NCI-H510A (cell line): ENCODE measurements at regions not wholly inside any gene's neighbourhood (a gene's known extent, or its start where the extent isn't known, plus 50 kb on each side); places are given as distances from the start of the nearest gene placed in this dataset.

Experiments
- DNase-seq: peaks from one replicate; lab custom pipeline; 2025; lab: John Stamatoyannopoulos, UW

DNA sequence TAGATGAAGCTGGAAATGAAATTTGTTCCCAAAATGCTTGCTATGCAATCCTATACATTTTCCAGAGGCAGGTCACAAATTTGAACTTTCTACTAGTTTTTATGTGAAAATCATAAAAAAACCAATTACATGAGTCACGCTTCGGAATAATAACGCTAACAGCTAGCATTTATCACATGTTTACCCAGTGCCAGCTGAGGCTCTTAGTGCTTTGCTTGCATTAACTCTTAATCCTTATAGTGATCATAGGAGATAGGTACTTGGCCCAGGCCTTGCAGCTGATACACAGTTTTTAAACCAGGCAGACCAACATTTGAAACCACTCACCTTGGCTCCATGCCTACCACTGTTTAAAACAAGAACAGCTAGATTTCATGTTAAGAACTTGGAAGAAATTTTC is 131.8 kb upstream of the RAG2 start:
- DNase-seq, result no peak

DNA sequence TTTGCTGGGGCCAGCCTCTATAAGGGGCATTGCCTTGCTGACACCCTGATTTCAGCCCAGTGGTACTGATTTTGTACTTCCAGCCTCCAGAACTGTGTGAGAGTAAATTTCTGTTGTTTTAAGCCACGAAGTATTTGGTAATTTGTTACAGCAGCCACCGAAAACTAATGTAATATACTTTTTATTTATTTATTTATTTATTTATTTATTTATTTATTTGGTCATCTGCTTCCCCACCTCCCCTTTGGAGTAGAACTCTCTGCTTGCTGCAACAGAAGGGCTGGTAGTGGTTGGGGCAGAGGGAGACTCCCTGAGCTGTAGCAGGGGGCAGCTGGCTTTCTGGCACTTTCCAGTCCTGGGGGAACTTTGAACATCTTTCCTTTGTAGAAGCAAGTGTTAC is 128.4 kb upstream of the RAG2 start:
- no peak for DNase-seq

DNA sequence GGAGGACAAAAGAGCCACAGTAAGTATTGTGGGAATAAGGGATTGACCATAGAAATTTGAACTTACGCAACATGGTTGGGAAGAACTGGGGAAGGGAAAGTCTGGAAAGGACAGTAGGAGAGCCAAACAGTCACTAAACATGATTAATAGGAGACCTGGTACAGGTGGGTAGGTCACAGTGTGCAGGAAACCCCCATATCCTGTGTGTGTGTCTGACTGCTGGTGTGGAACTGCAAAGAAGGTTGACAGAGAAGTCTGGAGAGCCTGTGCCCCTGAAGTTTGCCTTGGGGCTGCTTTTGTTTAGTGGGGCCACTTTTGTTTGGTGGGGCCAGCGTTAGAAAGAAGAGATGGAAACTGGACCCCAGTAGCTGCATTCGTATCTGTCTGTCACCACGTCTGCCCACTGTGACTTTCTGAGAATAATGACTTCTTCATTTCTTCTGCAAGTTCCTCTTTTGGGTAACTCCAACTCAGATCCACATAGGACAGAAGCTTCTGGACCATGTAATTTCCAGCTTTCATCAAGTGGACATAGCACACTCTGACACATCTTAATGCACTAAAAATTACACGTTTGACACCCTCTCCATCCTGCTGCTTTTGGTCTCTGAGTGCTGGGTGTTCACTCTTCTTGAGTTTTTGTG is 126.8 kb upstream of the RAG2 start:
- no peak for DNase-seq

DNA sequence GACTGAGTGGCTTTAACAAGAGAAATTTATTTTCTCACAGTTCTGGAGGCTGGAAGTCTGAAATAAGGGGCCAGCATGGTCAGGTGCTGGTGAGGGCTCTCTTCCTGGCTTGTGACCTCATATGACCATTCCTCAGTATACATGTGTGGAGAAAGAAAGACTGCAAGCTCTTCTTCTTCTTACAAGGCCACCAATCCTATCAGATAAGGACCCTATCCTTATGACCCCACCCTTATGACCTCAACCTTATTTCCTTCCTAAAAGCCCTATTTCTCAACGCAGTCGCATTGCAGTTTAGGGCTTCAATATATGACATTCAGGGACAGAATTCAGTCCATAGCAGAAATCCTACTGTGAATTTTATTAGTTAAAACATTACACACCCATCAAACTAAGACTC is 124.4 kb upstream of the RAG2 start:
- DNase-seq, result no peak

DNA sequence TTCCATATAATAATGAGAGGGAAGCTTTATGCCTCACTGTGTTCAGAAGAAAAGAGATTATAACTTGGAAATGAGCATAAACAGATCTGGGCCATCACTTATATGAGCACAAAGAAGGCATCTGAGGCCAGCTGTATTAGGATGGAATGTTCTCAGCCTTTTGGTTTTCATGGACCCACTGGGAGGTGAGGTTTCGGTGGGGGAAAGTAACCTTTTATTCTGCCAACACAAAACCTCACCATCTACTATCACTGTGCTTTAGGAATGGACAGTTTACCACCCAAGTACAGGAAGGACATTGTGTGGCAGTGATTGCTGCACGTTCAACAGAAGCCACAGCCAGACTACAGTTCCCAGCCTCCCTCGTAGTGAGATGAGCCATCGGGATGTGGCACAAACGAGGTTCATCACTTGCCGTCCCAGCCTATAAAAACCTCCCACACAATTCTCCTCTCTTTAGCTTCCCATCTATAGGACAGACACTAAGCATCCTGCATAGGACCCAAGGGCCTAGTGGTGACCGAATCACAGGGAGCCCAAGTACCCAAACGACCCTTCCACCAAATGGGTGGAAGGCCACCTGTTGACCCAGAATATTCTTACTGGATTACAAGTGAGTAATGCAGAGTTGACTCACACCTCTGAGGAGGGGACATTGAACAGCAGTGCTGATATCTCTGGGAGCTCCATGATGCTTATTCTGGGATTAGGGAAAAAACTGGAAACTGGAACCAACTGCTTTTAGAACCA is 121.5 kb upstream of the RAG2 start:
- no peak for DNase-seq

DNA sequence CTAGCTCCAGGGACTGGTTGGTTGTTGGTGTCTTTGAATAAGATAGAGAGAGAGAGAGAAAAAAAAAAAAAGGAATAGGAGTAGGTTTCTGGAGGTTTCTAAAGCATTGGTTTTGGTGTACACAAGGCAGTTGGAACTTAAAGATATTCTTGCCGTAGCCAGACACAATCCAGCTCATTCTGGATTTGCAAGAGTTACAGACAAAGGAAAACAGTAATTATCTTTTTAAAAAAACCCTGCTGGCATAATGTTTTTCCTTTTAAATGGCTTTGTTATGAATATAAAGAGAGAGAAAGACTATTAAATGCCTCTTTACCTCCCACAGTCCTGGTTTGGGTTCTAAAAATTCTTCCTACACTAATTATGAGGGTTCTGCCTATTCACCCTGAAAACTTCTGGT is 120.4 kb upstream of the RAG2 start:
- DNase-seq, result no peak

DNA sequence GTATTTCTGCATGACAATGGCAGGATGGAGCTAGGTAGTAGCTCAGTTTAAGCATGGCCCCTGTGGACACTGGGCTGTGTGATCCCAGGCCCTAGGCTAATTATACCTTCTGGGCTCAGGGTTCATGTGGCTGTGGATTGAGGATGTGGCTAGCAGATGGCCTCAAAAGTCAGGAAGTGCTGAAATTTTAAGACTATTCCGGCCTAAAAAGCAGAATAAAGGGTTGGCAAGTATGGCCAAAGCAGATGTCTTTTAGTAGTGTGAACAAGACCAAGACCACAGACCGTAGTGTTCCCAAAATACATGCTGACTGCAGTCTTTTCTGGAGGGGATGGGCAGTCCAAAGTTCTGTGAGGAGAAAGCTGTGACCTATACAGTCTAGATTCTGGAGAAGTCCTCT is 115.7 kb upstream of the RAG2 start:
- no peak for DNase-seq

DNA sequence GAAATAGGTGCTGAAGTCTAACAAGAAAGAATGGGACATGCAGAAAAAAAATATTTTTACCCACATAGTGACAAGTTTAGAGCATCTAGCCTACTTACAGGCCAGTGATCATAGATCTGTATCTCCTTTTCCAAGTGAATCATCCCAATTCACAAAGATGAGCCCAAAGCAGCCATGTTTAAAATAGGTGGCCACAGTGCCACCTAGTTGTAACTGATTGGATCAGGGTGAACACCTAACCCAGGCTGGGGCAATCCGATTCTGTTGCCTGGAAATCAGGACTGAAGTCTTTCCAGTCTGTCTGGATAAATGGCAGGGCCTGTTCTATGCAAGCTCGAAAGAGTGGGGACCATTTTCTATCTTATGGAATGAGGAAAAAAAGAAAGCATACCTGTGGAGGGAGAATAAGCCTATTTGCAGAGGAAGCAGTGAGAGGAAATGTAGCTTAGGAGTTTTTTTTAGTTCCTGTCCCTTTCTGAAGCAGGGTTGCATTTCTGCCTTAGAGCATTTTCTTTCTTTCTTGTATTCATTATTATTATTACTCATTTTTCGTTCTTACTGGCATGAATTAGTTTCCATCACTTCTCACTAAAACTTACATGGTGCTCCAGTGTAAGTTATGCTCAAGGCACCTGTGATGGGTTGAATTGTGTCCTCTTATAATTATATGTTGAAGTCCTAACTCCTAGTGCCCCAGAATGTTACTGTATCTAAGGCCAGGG is 113.2 kb upstream of the RAG2 start:
- no peak for DNase-seq
